Right renal cortex interstitium (tissue), 3 donors: ENCODE measurements at regions not wholly inside any gene's neighbourhood (a gene's known extent, or its start where the extent isn't known, plus 50 kb on each side); places are given as distances from the start of the nearest gene placed in this dataset.
"Not testable (repeated sequence)": the region's sequence is repeated elsewhere in the genome, so short reads cannot be mapped to it uniquely, and the experiment has no call there.

Source experiments
- DNase-seq, 3 donors: peaks; one replicate each; pipeline ENCODE4 v3.0.0-alpha.2; 2013; ENCODE audit warnings: low read depth in 3 of 3, low spot score in 2 of 3

DNA sequence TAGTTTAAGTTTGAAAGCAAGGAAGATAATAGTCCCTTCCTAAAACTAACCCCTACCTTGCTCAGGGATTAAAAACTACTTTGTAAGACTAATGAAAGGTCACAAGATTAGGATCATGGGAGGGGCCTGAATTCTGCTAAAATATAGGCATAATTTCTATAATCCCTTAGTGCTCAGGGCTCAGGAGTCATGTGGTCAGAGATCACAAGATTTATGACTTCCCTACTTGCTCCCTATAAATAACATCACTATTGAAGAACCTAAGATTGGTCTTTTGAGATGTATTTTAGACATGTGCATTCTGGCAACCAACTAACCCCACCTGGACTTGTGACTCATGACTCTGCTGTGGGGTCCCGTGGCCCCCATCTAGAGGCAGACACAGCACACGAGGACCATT, 81.1 kb downstream of the STMND1 start:
- no peak for DNase-seq

DNA sequence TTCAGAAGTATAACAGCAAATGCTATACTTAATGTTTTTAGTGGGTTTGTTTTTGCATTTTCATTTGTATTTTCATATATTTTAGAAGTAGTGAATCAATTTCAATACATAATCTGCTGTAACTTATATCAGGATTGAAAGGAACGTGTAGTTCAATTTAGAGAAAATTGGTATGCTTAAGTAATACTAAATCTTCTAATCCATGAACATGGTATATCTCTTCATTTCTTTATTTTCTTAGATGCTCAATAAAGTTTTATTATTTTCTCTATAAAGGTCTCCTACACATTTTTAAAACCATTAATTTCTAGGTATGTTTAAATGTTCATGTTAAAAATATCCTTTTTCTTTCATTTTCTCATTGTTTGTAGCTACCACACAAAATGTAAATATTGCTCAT, 85.1 kb downstream of the STMND1 start:
- DNase-seq: no peak

DNA sequence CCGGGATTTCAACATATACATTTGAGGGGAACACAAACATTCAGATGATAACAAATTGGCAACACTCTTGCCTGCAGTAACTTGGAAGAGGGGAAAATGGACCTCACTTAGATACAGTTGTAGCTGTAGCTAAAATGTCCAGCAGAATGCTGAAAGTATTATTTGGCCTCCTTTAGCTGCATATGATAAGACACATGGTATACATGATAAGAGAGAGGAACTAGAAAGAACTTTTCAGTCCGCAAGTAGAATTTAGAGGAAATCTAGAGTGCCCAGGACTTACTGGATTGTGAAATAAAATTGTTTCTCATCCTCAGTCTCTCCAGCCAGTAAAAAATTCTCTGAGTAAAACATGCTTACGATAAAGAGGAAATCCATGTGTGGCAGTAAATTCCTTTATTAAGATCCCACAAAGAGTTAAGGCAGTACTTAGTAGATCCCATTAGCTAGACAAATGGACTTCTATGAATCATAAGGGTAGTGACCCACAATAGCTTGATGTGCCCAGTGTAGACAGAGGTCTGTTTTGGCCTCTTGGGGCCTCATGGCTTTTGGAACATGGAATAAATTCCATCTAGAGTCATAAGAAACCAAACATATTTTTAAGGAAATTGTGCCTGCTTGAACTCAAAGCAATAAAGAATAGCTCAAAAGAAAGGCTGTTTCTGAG, 87.9 kb upstream of the RBM24 start:
- no peak for DNase-seq

DNA sequence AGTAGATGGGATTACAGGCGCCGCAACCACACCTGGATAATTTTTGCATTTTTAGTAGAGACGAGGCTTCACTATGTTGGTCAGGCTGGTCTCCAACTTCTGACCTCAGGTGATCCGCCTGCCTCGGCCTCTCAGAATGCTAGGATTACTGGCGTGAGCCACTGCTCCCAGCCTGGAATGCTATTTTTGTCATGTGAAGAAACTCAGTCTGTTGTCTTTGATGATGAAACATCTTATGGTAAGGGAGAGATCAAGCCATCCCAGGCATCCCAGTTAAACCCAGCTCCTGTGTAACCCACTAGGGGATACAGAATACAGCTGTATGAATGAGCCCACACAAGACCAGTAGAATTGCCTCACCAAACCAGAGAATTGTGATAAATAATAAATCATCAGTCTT, 83.6 kb upstream of the RBM24 start:
- DNase-seq: no peak

DNA sequence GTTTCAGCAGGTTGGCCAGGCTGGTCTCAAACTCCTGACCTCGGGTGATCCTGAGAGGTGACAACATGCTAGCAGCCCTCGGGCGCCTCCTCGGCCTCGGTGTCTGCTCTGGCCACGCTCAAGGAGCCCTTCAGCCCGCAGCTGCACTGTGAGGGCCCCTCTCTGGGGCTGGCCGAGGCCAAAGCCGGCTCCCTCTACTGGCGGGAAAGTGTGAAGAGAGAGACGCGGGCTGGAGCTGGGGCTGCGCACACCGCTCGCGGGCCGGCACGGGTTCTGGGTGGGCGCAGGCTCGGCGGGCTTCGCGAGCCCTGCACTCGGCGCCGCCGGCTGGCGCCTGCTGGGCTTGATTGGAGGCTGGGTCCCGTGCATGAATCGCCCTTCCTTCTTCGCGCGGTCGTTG, 80.8 kb upstream of the RBM24 start:
- no peak for DNase-seq

DNA sequence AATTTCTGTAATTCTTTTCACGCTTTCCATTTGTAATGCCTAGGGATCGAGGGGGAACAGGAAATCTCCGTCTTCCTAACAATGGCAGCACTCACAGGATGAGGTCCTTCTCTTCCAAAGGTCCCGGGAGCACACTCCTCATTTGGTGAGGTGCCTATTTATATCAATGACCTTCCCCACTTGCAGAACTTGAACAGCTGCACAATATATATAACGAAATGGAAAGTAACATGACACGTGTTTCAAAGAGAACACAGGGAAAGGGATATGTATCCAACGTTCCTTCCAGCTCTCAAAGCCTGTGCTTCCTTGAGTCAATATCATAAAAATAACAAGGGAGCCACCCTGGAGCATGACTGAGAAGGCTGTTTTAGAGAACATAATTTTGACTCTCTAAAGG, 78.6 kb upstream of the RBM24 start:
- DNase-seq: no peak

DNA sequence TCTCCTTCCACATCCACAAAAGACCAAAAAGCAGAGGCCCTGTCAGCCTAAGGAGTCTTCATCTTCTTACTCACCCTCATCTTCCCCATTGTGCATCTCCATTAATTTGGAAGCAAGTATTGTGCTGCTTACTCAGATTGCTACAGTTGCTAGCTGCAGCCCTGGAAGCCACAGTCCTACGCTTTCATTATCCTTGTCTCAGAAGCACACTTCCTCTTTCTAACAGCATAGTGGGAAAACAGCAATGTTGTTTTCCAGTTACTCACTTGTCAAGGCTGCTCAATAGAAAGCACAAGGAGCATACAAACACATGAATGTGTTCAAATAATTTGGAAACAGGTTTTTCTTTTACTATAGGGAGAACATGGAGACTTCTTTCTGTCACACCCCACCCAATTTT, 76.6 kb upstream of the RBM24 start:
- DNase-seq: no peak

DNA sequence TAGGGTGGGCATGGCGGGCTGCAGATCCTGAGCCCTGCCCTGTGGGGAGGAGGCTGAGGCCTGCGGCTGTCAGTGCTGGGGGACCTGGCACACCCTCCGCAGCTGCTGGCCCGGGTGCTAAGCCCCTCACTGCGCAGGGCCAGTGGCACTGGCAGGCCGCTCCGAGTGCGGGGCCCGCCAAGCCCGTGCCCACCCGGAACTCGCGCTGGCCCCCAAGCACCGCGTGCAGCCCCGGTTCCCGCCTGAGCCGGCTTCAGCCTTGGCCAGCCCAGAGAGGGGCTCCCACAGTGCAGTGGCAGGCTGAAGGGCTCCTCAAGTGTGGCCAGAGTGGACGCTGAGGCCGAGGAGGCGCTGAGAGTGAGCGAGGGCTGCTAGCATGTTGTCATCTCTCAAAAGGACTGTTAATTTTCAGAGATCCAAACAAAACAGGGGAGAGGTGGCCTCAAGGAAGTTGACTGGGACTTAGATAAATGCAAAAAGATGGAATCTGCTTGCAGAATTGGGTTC, 74.5 kb upstream of the RBM24 start:
- DNase-seq: no peak

DNA sequence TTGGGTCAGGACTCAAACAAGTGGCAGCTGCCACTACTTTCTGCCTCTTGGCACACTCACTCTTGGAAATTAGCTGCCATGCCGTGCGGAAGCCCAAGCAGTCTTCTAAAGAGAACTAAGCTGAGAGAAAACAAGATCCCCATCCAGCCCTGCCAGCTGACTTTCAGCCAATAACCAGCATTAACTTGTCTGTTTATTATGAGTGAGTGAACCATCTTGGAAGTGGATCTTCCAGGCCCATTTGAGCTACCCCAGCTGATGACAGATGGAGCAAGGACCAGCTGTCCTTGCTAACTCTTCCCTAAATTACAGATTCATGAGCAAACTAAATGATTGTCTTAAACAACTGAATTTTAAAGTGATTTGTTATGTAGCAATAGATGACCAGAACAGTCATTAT, 73.9 kb upstream of the RBM24 start:
- DNase-seq: no peak

DNA sequence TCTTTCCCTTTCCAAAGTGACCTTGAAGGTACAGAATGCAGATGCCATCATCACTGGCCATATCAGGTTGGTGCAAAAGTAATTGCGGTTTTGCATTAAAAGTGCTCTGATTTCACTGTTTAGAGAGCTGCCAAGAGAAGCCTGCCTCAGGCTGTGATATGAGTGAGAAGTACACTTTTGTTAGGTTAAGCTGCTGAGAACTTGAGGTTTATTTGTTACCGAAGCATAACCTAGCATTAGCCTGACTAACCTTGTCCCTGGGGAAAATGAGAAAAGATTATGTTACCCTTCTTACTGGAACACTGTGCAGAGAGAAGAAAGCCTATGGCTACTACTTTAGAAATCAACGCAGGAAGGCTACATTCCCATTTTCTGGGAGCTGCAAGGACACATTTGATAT, 70.5 kb upstream of the RBM24 start:
- no peak for DNase-seq

DNA sequence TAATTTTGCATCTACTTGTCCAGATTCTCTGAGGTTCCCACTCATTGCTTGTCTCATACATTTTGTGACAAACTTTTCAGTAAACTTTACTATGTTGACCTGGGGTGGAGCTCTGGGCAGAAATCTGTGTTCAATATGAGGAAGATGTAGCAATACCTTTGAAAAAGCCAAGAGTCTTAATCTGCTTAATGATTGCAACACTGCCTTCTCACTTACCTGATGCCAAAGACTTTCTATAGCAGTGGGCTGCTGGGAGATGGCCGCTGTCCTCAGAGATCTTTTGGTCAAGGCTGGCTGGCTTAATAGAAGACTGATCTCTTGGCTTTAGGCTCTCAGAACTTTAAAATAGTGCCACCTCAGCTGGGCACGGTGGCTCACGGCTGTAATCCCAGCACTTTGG, 70.1 kb upstream of the RBM24 start:
- DNase-seq: no peak

DNA sequence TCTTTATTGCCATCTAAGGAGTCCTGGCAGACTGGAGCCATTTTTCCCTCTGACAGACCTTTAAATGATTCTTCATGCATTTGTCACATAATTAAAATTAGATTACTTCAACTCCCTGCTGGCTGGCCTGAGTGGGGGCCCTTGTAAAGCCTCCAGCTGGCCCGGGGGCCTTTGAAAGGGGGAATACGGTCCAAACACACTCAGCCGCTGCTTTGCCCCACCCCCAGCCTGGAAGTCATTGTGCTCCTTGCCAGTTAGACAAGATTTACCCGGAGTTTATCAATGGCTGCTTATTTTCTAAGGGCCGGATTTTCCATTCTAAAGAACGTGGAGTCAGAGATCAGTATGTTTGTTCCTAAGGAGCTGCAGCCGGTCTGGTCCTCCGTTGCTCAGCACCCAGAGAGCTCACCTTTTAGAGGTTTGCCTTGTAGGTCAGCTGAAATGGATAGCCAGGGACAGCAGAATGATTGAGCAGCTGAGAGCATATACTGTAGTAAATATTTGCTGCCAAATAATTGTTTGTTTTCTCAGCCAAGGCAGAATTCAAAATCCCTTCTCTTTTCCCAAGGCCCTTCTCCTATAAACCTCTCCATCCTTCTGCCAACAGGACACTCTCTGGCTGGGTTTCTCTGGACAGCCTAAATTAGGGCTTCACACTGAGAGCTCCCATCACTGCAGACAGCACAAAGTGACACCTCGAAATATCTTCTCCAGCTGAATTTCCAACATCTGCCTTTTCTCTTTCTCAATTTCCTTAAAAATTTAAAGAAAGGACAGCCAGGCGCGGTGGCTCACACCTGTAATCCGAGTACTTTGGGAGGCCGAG, 68.4 kb upstream of the RBM24 start:
- peak in 2 of 3 donors; percentile 12 to 19 for DNase-seq

DNA sequence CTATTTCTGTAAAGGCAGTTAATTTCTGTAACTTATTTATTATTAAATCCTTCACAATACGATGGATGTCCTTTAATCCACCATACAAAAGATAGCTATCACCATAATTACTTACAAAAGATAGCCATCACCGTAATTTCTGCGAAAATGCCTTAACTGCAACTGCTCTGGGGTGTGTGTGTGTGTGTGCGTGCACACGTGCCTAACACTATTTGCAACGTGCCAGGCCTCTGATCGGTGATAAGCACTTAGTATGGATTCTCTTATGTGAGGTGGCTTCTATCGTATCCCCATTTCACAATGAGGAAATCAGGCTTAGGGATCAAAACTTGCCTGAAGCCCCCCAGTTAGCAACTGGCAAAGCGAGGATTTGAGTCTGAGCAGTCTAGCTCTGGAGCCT, 67.1 kb upstream of the RBM24 start:
- DNase-seq: no peak

DNA sequence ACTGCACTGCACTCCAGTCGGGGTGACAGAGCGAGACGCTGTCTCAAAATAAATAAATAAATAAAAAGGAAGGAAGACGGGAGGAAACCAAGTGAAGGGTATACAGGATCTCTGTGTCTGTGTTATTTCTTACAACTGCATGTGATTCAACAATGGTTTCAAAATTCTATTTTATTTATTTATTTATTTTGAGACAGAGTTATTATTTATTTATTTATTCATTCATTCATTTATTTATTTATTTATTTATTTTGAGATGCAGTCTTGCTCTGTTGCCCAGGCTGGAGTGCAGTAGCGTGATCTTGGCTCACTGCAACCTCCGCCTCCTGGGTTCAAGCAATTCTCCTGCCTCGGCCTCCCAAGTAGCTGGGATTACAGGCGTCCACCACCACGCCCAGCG, 64.2 kb upstream of the RBM24 start:
- DNase-seq: not testable (repeated sequence)

DNA sequence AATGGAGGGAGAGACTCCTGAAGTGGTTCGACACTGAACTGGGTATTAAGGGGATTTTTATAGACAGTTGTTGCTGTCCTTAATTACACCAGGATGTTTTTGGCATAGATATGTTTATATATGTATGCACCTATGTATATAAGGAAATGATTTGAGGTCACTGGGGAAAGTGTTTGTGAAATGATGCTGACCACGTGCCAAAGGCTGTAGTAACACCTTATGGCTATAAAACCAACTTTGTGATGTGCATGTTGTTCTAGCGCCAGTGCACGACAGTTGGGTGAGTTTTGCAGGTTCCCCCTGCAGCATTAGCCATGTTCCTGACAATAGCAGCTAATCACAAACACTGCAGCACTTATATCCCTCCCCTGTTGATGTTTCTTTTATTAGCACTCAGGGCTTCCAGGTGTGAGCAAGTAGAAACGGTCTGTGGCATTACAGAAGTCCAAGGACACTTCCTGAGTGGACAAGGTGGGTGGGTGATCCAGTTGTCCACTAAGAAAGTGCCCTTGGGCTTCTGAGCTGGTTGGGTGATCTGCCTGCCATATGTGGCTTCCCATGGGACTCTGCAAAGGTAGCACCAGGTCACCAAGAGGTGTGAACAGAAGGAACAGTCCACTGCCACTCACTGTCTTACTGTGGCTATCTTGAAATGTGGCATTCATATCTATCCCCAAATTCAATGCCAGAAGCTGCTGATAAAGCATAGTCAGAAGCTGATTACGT, 63.0 kb upstream of the RBM24 start:
- DNase-seq: no peak

DNA sequence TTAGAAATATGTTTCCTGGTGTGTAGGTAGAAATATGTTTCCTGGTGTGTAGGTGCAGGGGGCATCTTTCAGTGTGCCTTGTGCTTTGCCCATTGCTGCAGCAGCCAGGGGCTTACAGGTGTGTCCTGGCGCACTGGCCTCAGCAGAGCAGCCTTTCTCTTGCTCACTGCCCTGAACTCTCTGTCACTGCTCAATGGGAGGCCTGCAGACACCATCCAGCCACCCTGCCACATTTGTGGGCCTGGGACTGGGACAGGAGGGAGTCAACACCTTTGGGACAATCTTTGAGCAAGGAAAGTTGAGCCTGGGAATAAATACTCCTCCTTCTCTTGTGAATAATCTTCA, 62.4 kb upstream of the RBM24 start:
- no peak for DNase-seq

DNA sequence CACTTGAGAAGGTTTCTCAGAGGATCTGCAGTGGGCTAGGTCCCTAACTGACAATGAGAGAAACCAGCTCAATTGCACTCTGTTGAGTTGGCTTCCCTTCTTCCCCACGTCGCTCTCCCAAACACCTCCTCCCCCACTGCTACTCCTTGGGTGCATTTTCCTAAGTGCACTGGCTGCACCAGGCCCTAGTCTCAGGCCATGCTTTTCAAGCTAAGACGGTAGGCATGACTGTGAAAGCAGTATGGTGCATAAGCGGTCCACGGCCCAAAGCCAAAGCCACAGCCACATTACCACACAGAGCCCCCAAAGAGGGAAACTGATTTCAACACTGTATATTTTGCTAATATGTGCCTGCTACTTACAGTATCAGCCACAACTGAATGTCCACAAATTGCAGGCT, 62.1 kb upstream of the RBM24 start:
- DNase-seq: no peak

DNA sequence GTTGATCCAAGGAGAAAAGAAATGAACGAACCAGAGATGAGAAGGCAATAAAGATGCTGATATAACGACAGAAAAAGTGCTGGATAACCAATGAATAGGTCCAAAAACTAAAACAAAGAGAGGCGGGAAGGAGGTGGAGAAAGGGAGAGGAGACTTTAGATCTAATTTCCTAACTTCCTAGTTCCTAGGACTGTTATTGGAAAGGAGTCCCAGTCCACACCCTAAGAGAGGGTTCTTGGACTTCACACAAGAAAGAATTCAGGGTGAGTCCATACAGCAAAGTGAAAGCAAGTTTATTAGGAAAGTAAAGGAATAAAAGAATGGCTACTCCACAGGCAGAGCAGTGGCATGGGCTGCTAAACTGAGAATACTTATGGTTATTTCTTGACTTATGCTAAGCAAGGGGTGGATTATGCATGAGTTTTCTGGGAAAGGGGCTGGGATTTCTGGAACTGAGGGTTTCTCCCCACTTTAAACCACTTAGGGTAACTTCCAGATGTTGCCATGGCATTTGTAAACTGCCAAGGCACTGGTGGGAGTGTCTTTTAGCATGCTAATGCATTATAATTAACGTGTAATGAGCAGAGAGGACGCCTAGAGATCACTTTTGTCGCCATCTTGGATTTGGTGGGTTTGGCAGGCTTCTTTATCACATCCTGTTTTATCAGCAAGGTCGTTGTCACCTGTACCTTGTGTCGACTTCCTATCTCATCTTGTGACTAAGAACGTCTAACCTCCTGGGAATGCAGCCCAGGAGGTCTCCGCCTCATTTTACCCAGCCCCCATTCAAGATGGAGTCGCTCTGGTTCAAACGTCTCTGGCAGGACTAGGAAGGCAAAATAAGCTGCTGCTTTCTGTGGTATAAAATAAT, 60.9 kb upstream of the RBM24 start:
- DNase-seq: no peak

DNA sequence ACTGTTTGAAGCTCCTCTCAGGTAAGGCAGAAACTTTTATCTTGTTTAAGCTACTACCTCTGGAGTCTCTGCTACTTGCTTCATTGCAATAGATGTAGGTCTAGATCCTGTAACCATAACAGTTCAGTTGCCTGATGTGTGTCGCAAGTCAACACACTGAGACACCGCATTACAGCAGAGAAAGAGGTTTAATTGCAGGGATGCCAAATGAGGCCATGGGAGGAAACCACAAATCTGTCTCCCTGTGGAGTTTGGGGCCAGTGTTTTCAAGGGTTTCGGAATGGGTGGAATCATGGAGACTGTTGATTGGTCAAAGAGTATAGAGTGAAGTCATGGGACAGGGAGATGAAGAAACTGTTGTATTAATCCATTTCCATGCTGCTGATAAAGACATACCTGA, 57.1 kb upstream of the RBM24 start:
- no peak for DNase-seq

DNA sequence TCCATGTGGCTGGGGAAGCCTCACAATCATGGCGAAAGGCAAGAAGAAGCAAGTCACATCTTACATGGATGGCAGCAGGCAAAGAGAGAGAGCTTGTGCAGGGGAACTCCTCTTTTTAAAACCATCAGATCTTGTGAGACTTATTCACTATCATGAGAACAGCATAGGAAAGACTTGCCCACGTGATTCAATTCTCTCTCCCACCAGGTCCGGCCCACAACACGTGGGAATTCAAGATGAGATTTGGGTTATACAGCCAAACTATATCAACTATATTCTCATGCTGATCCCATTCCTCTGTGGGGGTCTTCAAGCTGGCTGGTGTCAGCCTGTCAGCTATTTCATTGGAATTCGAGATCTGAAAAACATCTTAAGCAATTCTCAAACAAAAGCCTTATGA, 56.7 kb upstream of the RBM24 start:
- DNase-seq: not testable (repeated sequence)
